ENCODE measurements at regions not wholly inside any gene's neighbourhood (a gene's known extent, or its start where the extent isn't known, plus 50 kb on each side); places are given as distances from the start of the nearest gene placed in this dataset.

DNA sequence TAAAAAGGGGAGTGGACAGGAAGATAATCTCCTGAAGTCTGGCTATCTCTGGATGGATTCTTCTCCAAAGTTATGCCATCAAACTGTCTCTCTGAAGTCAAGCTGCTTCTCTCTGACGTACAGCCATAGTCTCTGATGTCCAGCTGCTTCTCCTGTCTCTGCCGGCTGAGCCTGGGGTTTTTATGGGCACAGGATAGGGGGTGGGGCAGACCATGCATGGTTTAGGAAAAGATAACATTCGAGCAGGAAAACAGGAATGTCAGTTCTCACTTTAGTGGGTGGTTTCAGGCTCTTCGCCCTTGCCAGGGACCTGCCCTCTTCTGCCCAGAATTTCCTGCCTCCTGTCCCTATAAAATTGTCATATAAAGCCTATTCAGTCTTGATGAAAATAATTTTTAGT lies 110.9 kb upstream of the ROBO1 start:
- H3K36me3 ChIP-seq: no peaks in the 10 kb centered on the region
- no peak overlapping the region for H3K27ac ChIP-seq
- peaks cover 0 to 5% (median 0%) of the 10 kb centered on the region in 12 donors for H3K9me3 ChIP-seq
- H3K27me3 ChIP-seq: no peaks in the 10 kb centered on the region
- DNase-seq: no peak
- intact Hi-C loops (cut with DNase I): no loop called here
- no peak for TF ChIP-seq POLR2A (IDR thresholded peaks at IDR 0.05)
- TF ChIP-seq, protein P1, sequence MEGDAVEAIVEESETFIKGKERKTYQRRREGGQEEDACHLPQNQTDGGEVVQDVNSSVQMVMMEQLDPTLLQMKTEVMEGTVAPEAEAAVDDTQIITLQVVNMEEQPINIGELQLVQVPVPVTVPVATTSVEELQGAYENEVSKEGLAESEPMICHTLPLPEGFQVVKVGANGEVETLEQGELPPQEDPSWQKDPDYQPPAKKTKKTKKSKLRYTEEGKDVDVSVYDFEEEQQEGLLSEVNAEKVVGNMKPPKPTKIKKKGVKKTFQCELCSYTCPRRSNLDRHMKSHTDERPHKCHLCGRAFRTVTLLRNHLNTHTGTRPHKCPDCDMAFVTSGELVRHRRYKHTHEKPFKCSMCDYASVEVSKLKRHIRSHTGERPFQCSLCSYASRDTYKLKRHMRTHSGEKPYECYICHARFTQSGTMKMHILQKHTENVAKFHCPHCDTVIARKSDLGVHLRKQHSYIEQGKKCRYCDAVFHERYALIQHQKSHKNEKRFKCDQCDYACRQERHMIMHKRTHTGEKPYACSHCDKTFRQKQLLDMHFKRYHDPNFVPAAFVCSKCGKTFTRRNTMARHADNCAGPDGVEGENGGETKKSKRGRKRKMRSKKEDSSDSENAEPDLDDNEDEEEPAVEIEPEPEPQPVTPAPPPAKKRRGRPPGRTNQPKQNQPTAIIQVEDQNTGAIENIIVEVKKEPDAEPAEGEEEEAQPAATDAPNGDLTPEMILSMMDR (IDR thresholded peaks at IDR 0.05): no peak
- H3K4me1 ChIP-seq: no peaks in the 10 kb centered on the region
- WGBS, 4 donors: 79 to 89% (median 80%) methylated on average over 4 of the region's 4 CpGs
- no peak overlapping the region for H3K4me3 ChIP-seq
- ATAC-seq: no peak

DNA sequence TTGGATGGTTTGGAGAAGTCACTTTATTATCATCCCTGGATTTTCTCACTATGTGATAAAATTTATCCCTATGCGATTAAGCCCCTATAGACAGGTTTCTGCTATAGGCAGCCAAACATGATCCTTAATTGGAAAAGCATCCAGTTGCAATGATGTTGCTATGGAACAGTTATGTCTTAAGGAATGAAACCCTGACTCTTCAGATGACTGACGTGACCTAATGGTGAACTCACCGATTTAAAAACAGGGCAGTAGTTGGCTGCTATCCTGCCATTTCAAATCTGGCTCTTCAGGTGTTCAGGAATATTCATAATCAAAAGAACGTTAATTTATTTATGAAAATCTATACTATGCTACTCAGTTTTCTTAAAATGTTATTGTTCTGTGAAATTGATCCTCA lies 106.8 kb upstream of the ROBO1 start:
- H3K9me3 ChIP-seq: peaks cover 0 to 5% (median 0%) of the 10 kb centered on the region in 12 donors
- TF ChIP-seq, protein P1 (IDR thresholded peaks at IDR 0.05): no peak
- no peak for TF ChIP-seq POLR2A (IDR thresholded peaks at IDR 0.05)
- no peaks in the 10 kb centered on the region for H3K36me3 ChIP-seq
- DNase-seq: no peak
- no peaks in the 10 kb centered on the region for H3K4me1 ChIP-seq
- H3K4me3 ChIP-seq: no peak overlapping the region
- ATAC-seq: no peak
- no peaks in the 10 kb centered on the region for H3K27me3 ChIP-seq
- H3K27ac ChIP-seq: no peak overlapping the region
- WGBS, 4 donors: 55 to 71% (median 59%) methylated on average over 4 of the region's 4 CpGs
- intact Hi-C loops (cut with DNase I): no loop called here

DNA sequence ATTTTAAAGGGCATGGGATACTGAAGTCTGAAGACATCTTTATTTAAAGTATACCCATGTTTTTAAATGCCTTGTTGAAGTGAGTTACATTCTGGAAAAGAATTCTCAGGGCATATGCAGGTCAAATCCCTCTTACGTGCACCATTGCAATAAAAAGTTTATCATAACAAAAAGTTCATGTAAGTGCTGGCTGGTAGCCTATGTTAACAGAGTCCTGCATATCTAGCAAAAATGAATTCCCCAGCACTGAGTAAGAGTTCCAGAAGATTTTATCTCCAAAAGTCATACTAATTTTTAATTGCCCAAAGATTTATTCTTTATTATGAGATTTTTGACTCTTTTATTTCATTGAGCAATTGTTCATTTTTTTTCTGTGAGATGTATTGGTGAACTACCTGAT lies 104.7 kb upstream of the ROBO1 start:
- intact Hi-C loops (cut with DNase I): no loop called here
- H3K4me1 ChIP-seq: no peaks in the 10 kb centered on the region
- no peak for TF ChIP-seq POLR2A (IDR thresholded peaks at IDR 0.05)
- TF ChIP-seq, protein P1 (IDR thresholded peaks at IDR 0.05): no peak
- DNase-seq: no peak
- no peak overlapping the region for H3K4me3 ChIP-seq
- H3K27ac ChIP-seq: no peak overlapping the region
- no peaks in the 10 kb centered on the region for H3K27me3 ChIP-seq
- ATAC-seq: no peak
- peaks cover 0 to 4% (median 0%) of the 10 kb centered on the region in 12 donors for H3K9me3 ChIP-seq
- no peaks in the 10 kb centered on the region for H3K36me3 ChIP-seq
- WGBS, 4 donors: 8 to 16% (median 9%) methylated on average over 1 of the region's 1 CpG

DNA sequence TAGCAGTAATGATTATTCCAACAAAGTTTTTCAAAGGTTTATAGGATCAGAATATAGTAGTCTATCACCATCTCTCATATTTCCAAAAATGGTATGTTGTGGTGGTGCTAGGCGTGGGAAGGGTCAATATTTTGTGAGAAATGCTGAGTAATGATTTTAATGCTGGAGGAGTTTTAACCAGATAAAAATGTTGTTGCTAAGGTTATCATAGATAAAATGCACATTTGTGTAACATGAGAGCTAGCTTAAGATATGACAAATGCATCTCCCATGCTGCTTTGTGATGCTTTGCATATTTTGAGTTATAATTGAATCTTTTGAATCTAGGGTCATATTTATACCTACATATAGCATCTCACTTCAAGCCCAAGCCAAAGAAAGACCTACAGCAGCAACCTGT lies 103.9 kb upstream of the ROBO1 start:
- DNase-seq: no peak
- H3K4me1 ChIP-seq: no peaks in the 10 kb centered on the region

More for the DNA sequence above, 103.9 kb upstream of the ROBO1 start:
- TF ChIP-seq, protein P1 (IDR thresholded peaks at IDR 0.05): no peak
- TF ChIP-seq POLR2A (IDR thresholded peaks at IDR 0.05): no peak
- Histone ChIP-seq H3K27ac (no peak overlapping the region), H3K4me3 (no peak overlapping the region), H3K36me3 (no peaks in the 10 kb centered on the region), H3K27me3 (no peaks in the 10 kb centered on the region), H3K9me3 (no peaks in the 10 kb centered on the region)
- WGBS, 4 donors: 48 to 72% (median 62%) methylated on average over 1 of the region's 1 CpG
- intact Hi-C loops (cut with DNase I): no loop called here
- no peak for ATAC-seq

All from heart left ventricle (tissue), 16 donors.